ENCODE measurements at regions not wholly inside any gene's neighbourhood (a gene's known extent, or its start where the extent isn't known, plus 50 kb on each side); places are given as distances from the start of the nearest gene placed in this dataset.

DNA sequence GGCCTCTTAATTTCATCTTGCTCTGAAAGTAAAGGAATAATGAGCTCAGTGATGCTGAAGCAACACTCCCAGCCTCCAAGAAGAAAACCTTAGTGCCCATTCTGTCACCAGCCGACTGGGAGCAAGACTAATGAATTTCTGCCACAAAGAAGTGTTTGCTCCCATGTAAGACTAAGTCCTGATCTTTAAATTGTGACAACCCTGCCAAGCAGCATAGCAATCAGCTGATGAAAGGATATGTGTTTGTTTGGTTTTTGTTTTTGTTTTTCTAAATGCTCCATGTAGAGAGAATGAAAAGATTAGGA lies 113.7 kb upstream of the PALMD start:
- H3K4me3 ChIP-seq (ENCODE audit: low read depth, low read length) = no peak overlapping the region
- no peak for TF ChIP-seq CTCF (IDR thresholded peaks at IDR 0.05; ENCODE audit: insufficient read depth, low read depth, low read length, missing control alignments)
- DNase-seq (ENCODE audit: low read depth) = no peak

GRCh38 chr1:99533909-99534637 lies 111.8 kb upstream of the PALMD start:
- TF ChIP-seq CTCF (IDR thresholded peaks at IDR 0.05; ENCODE audit: insufficient read depth, low read depth, low read length, missing control alignments) = no peak
- DNase-seq (ENCODE audit: low read depth) = no peak
- H3K4me3 ChIP-seq (ENCODE audit: low read depth, low read length) = no peak overlapping the region

GRCh38 chr1:99534638-99534930 lies 111.3 kb upstream of the PALMD start:
- TF ChIP-seq CTCF (IDR thresholded peaks at IDR 0.05; ENCODE audit: insufficient read depth, low read depth, low read length, missing control alignments) = no peak
- no peak overlapping the region for H3K4me3 ChIP-seq (ENCODE audit: low read depth, low read length)
- no peak for DNase-seq (ENCODE audit: low read depth)

- no peak overlapping the region for H3K4me3 ChIP-seq (ENCODE audit: low read depth, low read length)
- DNase-seq (ENCODE audit: low read depth) = no peak
- no peak for TF ChIP-seq CTCF (IDR thresholded peaks at IDR 0.05; ENCODE audit: insufficient read depth, low read depth, low read length, missing control alignments)
Observed at GRCh38 chr1:99535470-99536164, 110.3 kb upstream of the PALMD start.

GRCh38 chr1:99537886-99538617 lies 107.9 kb upstream of the PALMD start:
- no peak for DNase-seq (ENCODE audit: low read depth)
- no peak overlapping the region for H3K4me3 ChIP-seq (ENCODE audit: low read depth, low read length)
- TF ChIP-seq CTCF (IDR thresholded peaks at IDR 0.05; ENCODE audit: insufficient read depth, low read depth, low read length, missing control alignments) = no peak

- no peak for DNase-seq (ENCODE audit: low read depth)
- no peak overlapping the region for H3K4me3 ChIP-seq (ENCODE audit: low read depth, low read length)
- TF ChIP-seq CTCF (IDR thresholded peaks at IDR 0.05; ENCODE audit: insufficient read depth, low read depth, low read length, missing control alignments) = no peak
Observed at GRCh38 chr1:99538618-99538956, 107.3 kb upstream of the PALMD start.
